Islet precursor cell (in vitro differentiated cells): ENCODE measurements at regions not wholly inside any gene's neighbourhood (a gene's known extent, or its start where the extent isn't known, plus 50 kb on each side); places are given as distances from the start of the nearest gene placed in this dataset.

Source experiments
- DNase-seq: peaks from one replicate; pipeline ENCODE4 v3.0.0-alpha.2; 2018

DNA sequence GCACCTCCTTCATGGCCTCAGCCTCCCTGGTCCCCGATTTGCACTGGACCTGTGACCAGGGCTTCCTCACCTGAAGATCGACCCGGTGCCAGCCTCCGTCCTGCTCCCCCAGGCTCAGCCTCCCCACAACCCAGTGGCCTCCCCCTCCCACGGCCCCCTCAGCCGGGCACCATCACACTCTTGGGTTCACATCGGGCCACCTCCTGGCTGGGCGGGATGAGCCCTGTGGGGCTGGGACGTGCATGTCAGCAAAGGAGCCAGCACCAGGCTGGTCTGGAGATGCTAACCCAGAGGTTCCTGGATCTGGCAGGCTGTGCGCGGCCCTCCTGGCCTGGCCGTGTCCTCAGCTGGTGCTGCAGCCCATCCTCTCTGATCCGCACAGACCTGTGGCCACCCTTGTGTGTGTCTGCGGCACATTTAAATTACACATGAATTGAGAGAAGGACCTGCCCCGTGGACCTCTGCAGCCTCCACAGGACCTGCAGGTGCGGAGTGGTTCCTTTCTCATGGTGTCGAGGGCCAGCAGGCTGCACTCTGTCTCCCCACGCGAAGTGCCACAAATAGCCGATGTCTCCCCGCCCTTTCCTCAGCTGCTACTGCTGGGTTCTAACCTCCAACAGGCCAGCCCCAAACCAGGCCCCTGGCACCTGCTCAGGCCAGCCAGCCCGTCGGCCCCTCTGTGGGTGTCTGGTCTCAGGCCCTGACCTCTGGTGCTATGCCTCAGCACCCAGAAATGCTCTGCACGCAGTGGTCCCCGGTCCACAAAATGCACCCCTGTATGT is 237.5 kb downstream of the ERMARD start:
- DNase-seq, result peak; percentile 47

DNA sequence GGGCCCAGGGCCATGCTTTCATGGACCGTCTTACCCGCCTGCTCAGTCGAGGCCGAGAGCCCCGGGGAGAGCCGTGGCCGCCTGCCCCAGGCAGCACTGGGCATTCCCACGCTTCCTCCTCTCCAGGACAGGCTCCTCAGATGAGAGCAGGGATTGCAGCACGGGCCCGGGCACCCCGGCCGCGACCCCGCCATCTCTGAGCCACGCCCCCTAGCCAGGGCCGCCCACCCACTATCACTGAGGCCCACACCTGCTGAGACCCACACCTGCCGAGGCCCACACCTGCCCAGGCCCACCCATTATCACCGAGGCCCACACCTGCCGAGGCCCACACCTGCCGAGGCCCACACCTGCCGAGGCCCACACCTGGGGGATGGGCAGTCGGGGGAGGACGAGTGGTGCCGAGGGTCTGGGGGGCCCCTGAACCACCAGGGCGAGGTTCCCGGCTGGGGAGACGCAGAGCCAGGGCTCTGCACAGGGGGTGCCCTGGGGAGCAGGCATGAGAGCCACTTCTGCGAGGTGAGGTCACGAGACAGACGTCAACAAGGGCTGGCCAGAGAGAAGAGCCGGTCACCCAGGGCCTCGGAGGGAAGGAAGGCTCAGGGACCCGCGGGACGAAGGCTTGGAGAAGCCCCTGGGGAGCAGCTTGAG is 235.6 kb downstream of the ERMARD start:
- no peak for DNase-seq

- DNase-seq, result no peak
Observed at GRCh38 chr6:169986171-169986847, 234.9 kb downstream of the ERMARD start.

- DNase-seq, result peak; percentile 46
Observed at GRCh38 chr6:169985121-169986015, 233.9 kb downstream of the ERMARD start.

DNA sequence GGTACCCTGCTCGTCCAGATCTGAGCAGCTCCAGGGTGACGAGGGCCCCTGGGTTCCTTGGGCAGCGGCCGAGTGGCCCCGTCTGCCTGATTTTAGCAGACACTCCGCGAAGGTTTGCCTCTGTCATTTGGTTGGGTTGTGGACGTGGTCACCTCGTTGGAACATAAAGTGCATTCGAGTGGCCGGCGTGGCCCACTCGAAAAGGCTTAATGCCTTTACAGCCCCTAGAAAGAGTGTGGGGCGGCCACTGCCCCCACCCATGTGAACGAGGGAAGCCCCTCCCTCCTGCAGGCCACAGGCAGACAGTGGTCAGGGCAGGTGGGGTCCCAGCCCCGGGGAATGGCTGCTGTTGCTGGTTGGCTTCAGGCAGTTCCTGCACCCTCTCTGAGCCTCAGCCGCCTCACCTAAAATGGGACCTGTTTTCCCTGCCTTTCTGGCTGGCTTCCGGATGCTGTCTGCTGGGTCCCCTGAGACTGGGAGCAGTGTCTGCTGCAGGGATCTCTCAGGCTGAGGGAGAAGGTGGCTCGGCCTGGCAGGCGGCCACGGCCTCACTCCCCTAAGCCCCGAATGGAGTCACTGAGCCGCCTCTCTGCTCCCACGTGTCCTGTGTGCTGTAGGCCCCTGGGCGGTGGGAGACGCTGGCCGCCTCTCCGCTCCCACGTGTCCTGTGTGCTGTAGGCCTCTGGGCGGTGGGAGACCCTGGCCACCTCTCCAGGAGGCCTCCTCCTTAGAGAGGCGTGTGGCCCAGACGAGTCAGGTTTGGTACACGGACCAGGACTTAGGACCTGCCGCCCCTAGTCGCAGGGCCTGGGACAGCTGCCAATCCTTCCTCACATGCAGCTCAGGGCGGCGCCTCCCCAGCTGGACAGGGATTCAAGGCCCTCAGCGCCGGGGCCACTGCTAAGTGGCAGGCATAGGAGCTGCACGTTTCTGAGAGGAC is 233.0 kb downstream of the ERMARD start:
- DNase-seq, result no peak

DNA sequence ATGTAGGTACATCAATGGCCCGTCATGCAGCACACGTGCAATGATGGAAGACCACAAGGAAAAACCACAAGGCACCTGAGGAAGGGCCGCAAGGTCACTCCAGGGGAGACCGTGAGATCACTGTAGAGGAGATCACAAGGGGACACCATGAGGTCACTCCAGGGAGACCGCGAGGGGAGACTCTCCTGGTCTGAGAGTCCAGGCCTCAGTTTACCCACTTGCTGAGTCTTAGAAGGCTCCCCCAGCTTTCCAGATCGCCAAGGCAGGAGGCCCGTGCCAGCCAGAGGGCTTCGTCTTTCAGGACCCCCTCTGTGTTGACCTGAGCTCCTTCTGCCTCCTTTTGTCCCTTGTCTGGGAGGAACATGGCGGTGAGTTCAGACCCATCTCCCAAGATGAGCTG is 232.2 kb downstream of the ERMARD start:
- no peak for DNase-seq

DNA sequence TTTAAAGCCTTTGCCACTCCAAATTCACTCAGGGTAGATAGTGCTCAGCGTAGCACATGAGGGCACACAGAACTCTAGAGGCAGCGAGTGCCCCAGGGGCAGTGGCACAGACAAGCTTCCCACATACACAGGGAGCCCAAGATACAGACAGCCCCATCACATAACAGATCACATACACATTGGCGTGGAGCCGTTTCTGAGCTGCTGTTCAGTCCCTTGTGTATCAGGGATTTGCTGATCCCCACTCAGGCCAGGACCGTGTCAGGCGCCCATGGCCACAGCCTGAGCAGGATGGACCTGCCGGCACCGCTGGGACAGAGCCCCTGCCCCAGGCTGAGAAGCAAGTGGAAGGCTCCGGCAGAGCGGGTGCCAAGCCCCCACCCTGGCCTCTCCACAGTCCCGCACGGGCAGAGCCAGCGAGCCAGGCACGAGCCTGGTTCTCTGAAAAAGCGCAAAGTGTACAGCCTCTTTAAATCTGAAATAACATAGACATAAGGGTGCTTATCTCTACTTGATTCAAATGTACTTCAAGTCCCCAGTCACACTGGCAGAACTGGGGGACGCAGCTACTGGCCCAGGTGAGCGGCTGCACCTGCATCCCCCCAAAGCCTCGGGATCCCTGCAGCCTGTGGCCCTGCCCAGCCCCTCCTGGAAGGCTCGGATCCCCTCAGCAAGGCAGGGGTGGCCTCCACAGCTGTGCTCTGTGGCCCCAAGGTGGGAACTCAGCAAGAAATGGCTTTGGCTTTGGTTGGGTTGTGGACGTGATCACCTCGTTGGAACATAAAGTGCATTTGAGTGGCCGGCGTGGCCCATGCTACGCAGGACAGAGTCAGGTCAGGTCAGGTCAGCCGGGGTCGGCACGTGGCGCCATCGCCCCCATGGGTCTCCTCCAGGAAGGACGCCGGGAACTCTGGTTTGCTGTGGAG is 231.3 kb downstream of the ERMARD start:
- DNase-seq, result no peak

DNA sequence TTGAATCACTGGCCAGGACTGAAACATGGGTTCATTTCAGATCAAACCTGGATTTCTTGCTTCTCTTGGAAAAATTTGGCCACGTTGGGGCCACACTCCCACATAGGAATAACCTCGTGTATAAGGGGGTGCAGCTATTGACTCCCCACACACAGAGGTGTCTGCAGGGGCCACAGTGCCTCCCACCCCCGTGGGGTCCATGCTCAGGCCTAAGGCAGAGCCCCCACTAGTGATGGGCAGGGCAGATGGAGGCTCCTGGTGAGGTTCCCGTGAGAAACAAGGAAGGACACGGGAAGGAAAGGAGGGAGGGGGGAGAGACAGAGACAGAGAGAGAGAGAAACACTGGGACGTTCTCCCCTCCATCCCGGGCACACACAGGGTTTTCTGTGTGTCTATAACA is 230.5 kb downstream of the ERMARD start:
- DNase-seq, result no peak

DNA sequence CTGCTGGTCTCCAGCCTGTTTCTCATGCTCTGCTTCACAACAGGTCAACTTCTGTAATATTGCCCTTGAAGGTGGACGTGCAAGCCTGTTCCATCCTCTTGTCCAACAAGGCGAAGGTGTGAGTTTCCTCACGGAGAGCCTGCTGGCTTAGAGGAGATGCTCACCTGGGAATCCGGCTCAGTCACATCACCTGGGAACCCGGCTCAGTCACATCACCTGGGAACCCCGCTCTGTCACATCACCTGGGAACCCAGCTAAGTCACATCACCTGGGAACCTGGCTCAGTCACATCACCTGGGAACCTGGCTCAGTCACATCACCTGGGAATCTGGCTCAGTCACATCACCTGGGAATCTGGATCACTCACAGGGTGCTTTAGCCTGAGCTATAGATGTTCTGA is 230.1 kb downstream of the ERMARD start:
- no peak for DNase-seq

- DNase-seq, result no peak
Observed at GRCh38 chr6:169980826-169981450, 229.5 kb downstream of the ERMARD start.

GRCh38 chr6:169979873-169980432 is 228.5 kb downstream of the ERMARD start:
- DNase-seq, result no peak

DNA sequence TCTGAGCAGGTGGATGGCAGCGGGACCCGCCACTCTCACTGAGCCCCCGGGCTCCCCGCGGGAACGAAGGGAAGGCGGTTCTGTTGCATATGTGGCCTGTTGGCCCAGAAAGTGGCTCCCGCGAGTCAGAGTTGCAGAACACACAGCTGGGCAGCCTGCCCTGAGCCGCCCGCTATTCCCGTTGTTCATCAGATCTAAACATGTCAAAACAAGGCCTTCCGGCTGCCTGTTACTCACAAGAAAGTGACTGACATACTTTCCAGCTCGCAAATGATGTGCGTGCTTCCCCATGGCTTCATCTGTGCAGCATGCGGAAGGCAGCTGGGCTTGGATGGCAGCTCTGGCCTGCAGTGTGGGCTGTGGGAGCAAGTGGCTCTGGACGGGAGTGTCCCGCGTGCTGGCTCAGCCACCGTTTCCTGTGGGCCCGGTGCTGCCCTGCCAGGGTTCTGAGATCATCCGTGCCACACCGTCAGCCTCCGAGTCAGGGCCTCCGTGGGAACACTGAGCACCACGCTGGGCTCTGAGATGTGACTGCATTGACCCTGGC is 227.3 kb downstream of the ERMARD start:
- no peak for DNase-seq

GRCh38 chr6:169977434-169978265 is 226.2 kb downstream of the ERMARD start:
- DNase-seq, result no peak

DNA sequence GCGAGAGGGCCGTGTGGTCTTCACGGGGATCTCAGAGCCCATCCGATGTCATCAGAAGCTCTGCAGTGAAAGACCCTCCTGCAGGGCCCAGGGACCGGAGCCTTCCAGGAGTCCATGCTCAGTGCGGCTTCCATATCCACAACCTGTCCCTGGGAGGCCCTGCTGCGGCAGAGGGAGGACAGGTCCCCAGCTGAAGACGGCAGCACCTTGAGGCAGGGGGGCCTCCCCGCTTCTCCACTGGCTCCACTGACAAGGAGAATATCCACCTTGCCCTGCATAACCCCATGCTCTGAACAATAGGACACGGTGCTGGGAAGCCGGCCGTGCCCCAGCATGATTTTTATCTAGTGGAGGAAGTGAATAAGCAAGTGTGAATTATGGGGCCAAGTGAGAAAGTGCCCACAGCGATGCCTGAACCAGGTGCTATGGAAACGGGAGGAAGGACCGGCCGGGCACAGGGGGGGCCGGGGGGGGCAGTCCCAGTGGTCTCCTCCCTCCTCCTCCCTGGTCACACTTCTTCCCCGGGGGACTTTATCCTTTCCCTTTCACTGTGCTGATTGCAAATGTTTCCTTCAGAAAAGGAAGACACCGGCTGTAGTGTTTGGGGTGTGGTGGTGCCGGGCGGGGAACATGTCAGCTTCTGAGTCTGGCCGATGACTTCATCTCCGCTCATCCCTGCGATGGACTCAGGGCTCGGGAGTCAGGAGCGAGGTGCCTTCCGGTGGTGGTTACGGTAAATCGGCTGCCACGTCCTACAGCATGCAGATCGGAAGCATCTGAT is 225.1 kb downstream of the ERMARD start:
- no peak for DNase-seq

DNA sequence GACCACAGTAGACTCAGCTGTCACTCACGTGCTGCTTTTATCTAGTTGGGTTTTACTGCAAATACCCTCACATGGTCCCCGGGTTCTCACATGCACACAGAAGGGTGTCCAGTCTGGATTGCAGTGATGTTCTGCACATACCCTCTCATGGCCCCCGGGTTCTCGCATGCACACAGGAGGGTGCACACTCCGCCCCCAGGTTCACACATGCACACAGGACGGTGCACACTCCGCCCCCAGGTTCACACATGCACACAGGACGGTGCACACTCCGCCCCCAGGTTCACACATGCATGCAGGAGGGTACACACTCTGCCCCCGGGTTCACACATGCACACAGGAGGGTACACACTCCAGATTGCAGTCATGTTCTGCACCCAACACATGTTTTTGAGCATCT is 224.3 kb downstream of the ERMARD start:
- no peak for DNase-seq

- DNase-seq, result no peak
Observed at GRCh38 chr6:169975286-169975685, 223.9 kb downstream of the ERMARD start.

GRCh38 chr6:169974663-169975062 is 223.2 kb downstream of the ERMARD start:
- DNase-seq, result no peak
